AG09319 (cell line): ENCODE measurements at regions not wholly inside any gene's neighbourhood (a gene's known extent, or its start where the extent isn't known, plus 50 kb on each side); places are given as distances from the start of the nearest gene placed in this dataset.

Source experiments
- DNase-seq: peaks from one replicate; pipeline ENCODE4 v3.0.0-alpha.2; 2010; ENCODE audit warnings: low read depth; ENCODE audit errors: extremely low read depth
- TF ChIP-seq, protein P1 (sequence below): IDR thresholded peaks from 2 replicates; pipeline ENCODE4 v1.5.1; 2011; ENCODE audit warnings: low read depth, mild to moderate bottlenecking, inconsistent platforms, low read length, moderate library complexity

DNA sequence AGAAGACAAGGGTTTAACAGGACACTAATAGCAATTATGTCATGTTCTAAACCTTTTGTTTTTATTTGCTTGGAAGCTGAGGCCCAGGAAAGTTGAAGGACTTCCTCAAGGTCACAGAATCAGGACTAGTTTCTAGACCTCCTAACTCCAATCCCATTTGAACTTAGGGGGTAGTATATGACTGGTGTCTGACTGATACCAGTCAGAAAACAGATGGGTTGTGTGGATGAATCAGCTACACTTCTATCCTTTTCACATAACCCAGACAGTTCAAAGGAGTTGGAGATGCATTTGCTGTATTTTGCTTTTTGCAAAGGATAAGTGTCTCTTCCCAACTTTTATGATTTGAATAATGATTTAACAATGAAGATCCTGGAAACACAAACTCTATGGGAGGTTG is 322.5 kb downstream of the HLX start:
- TF ChIP-seq, protein P1, sequence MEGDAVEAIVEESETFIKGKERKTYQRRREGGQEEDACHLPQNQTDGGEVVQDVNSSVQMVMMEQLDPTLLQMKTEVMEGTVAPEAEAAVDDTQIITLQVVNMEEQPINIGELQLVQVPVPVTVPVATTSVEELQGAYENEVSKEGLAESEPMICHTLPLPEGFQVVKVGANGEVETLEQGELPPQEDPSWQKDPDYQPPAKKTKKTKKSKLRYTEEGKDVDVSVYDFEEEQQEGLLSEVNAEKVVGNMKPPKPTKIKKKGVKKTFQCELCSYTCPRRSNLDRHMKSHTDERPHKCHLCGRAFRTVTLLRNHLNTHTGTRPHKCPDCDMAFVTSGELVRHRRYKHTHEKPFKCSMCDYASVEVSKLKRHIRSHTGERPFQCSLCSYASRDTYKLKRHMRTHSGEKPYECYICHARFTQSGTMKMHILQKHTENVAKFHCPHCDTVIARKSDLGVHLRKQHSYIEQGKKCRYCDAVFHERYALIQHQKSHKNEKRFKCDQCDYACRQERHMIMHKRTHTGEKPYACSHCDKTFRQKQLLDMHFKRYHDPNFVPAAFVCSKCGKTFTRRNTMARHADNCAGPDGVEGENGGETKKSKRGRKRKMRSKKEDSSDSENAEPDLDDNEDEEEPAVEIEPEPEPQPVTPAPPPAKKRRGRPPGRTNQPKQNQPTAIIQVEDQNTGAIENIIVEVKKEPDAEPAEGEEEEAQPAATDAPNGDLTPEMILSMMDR = no peak
- DNase-seq = no peak

DNA sequence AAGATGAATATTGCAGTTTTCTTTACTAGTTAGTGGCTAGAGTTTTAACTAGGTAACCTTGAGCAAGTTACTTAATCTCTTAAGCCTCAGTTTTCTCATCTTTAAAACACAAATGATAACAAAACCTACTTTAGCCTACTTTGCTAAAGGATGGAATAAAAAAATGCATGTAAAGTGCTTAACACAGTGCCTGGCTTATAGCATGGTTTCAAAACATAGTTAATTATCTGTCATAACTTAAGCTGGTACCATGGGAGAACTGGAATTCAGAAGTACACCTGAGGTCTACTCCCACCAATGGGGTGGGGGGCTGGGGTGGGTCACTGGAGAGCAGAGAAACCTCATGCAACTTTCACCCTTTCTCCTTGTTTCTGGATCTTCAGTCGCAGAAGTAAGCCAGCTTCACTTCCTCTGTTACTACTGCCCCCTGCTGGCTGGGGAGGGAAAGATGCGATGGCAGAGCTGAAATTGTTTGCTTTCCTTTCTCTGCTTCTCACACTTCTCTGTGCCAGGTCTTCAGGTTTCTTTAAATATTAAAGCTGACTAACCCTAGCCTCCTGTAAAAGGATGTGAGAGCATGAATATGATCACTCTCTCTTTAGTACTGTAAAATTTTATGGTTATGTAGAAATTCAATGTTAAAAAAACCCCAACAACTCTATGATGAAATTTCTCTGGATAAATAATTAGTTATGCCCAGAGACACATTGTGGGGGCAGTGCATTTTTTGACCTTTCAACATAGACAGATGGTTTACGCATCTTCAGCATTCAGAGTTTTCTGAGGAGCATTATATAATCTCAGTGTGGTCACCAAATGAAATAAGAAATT is 324.2 kb downstream of the HLX start:
- peak; percentile 58 for DNase-seq
- TF ChIP-seq, protein P1 = peak; percentile 92

DNA sequence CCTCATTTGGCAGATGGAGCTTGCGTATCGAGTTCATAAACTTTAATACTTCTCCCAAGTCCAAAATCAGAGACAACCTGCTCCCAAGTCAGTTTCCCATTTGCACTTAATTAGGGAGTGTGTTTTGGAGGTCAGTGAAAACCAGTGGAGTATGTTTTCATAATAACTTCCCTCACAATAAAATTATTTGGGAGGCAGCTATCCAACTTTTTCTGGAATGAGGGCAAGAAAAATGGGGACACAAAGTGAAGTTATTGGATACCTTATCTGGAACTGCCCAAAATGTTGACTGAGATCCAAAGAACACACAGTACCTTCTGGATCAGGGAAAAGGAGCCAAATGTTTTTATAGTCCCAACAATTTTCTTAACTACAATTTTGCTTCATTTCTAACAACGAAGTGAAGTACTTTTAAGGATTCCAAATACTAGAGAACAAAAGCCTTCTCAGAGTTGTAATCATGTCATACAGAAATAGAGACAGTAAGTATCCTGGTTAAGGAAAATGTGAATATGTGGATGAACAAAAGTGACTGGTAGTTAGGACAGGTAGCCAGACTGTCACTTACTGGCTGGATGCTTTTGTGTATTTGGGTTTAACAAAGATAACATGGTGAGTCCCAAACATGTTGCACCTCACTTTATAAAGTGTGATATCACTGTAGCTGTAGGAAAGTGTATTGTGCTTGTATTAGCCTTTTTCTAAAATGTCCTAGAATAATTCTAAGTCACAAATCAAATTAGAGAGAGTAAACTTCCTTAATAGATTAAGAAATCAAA is 325.0 kb downstream of the HLX start:
- TF ChIP-seq, protein P1 = no peak
- peak; percentile 11 for DNase-seq

DNA sequence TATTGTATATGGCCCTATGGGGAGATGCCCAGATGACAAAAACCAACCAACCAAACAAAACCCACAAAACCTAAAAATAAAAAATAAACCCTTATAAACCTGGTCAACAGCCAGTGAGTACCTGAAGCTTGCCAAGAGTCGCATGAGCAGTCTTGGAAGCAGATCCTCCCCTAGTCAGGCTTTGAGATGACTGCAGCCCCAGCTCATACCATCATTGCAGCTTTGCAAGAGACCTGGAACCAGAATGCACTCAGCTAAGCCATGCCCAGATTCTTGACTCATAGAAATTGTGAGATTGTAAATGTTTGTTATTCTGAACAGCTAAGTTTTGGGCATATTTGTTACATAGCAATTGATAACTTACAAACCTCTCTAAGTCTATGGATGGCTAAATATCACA is 326.8 kb downstream of the HLX start:
- DNase-seq = no peak
- TF ChIP-seq, protein P1 = no peak

DNA sequence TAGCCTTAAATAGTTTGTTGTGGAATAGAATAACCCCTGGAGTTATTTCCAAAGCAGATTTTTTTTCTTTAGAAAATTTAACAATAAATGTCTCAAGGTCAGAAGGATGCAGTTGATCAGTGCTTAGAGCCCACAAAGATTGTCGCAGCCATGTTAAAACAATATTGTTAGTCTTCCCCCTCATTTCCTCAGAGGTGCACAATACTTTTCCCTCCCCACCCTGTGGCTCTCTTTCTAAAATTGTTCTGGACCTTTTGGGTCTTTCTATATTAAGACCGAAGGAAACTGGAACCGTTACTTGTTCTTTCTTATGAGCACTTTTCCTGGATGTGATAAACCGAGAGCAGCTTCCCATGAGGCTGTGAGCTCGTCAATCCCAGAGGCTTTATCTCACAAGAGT is 333.7 kb downstream of the HLX start:
- DNase-seq = no peak
- TF ChIP-seq, protein P1 = no peak

DNA sequence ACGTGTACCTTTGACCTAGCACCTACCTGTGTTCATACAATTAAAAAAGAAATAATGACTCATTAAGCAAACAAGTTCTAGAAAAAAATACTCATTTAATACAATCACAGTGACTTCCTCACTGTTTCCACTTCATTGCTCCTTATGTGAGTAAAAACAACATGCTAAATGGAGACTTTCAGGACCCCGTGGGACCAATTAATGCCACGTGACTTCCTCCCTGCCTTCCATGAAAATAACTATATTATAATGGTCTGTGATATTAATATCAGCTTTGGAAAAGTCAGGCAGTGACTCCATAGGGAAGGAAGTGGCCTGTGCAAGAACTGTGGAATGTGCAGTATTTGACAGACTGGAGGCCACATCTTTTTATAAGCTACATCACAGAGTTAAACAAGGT is 337.8 kb downstream of the HLX start:
- TF ChIP-seq, protein P1 = no peak
- DNase-seq = no peak

DNA sequence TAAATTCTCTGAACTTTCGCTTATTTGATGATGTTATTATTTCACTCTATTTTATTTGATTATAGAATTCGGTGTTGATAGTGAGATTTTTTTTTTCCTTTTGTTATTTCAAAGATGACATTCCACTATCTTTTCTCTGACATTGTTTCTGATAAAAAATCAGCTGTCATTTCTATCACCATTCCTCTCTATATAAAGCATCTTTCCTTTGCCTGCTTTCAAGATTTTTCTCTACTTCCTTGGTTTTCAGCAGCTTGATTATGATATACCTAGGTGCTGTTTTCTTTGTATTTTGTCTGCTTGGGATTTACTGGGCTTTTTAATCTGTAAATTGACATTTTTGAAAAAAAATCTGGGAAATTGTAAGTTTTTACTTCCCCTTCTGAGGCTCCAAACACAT is 344.0 kb downstream of the HLX start:
- TF ChIP-seq, protein P1 = no peak
- DNase-seq = no peak
